ENCODE measurements at regions not wholly inside any gene's neighbourhood (a gene's known extent, or its start where the extent isn't known, plus 50 kb on each side); places are given as distances from the start of the nearest gene placed in this dataset.

- intact Hi-C loops (cut with micrococcal nuclease), result no loop called here
- Histone ChIP-seq H4K20me1 (ENCODE audit: control insufficient read depth, insufficient read depth, low read length, poor library complexity, severe bottlenecking) (no peaks in the 10 kb centered on the region), H3K27me3 (replicated peaks in 1 of 4; ENCODE audit: control extremely low read depth in 1 of 4, control insufficient read depth in 3 of 4, insufficient read depth in 4 of 4, low read length in 3 of 4) (no peaks in the 10 kb centered on the region), H2AFZ (ENCODE audit: insufficient read depth, low read depth, low read length, poor library complexity, severe bottlenecking) (no peak overlapping the region), H3K4me1 (ENCODE audit: control insufficient read depth in 2 of 2, insufficient read depth in 2 of 2, low read length in 2 of 2) (no peaks in the 10 kb centered on the region), H3K79me2 (ENCODE audit: control insufficient read depth, insufficient read depth, low read length) (no peaks in the 10 kb centered on the region), H3K9me3 (ENCODE audit: control extremely low read depth in 1 of 3, control insufficient read depth in 2 of 3, insufficient read depth in 1 of 3, low read length in 2 of 3) (no peaks in the 10 kb centered on the region), H3K4me2 (replicated peaks; ENCODE audit: low read depth, low read length, poor library complexity, severe bottlenecking) (no peak overlapping the region), H3K36me3 (replicated peaks in 1 of 2; ENCODE audit: control extremely low read depth in 1 of 2, control insufficient read depth in 1 of 2, extremely low read depth in 1 of 2, insufficient read depth in 2 of 2, low read length in 1 of 2) (no peaks in the 10 kb centered on the region), H3K4me3 (ENCODE audit: control extremely low read depth in 1 of 5, extremely low read depth in 1 of 5, insufficient read depth in 1 of 5, low read depth in 2 of 5, low read length in 4 of 5) (no peak overlapping the region), H3K9ac (ENCODE audit: low read length) (no peak overlapping the region), H3K27ac (ENCODE audit: low read length in 2 of 2) (no peak overlapping the region)
- WGBS (ENCODE audit: insufficient coverage), result 80% methylated on average over 2 of the region's 2 CpGs
- no peaks in the 10 kb centered on the region for H3K4me1 Mint-ChIP-seq
- POLR2A ChIA-PET, result no interaction called here
- H3K27ac Mint-ChIP-seq, result no peak overlapping the region
- H3K9me3 Mint-ChIP-seq (ENCODE audit: insufficient read depth), result no peaks in the 10 kb centered on the region
- ATAC-seq (ENCODE audit: low read depth) (no peak), DNase-seq (no peak)
- TF ChIP-seq EZH2 (IDR thresholded peaks at IDR 0.05; ENCODE audit: borderline replicate concordance, insufficient read depth, low read depth, low read length, poor library complexity, severe bottlenecking), result no peak
- no peak for TF ChIP-seq CTCF (IDR thresholded peaks at IDR 0.05)
- H3K4me3 Mint-ChIP-seq, result no peak overlapping the region
- CTCF ChIA-PET, result no interaction called here
- H3K27me3 Mint-ChIP-seq, result no peaks in the 10 kb centered on the region
Observed at GRCh38 chr11:22552885-22553284, 72.7 kb downstream of the FANCF start.

GRCh38 chr11:22546746-22547145, 78.9 kb downstream of the FANCF start:
- Histone ChIP-seq H3K4me3 (ENCODE audit: control extremely low read depth in 1 of 5, extremely low read depth in 1 of 5, insufficient read depth in 1 of 5, low read depth in 2 of 5, low read length in 4 of 5) (no peak overlapping the region), H3K4me1 (ENCODE audit: control insufficient read depth in 2 of 2, insufficient read depth in 2 of 2, low read length in 2 of 2) (no peaks in the 10 kb centered on the region), H2AFZ (ENCODE audit: insufficient read depth, low read depth, low read length, poor library complexity, severe bottlenecking) (no peak overlapping the region), H3K79me2 (ENCODE audit: control insufficient read depth, insufficient read depth, low read length) (no peaks in the 10 kb centered on the region), H3K27me3 (replicated peaks in 1 of 4; ENCODE audit: control extremely low read depth in 1 of 4, control insufficient read depth in 3 of 4, insufficient read depth in 4 of 4, low read length in 3 of 4) (no peaks in the 10 kb centered on the region), H3K27ac (ENCODE audit: low read length in 2 of 2) (no peak overlapping the region), H3K9ac (ENCODE audit: low read length) (no peak overlapping the region), H3K36me3 (replicated peaks in 1 of 2; ENCODE audit: control extremely low read depth in 1 of 2, control insufficient read depth in 1 of 2, extremely low read depth in 1 of 2, insufficient read depth in 2 of 2, low read length in 1 of 2) (no peaks in the 10 kb centered on the region), H3K9me3 (ENCODE audit: control extremely low read depth in 1 of 3, control insufficient read depth in 2 of 3, insufficient read depth in 1 of 3, low read length in 2 of 3) (no peaks in the 10 kb centered on the region), H4K20me1 (ENCODE audit: control insufficient read depth, insufficient read depth, low read length, poor library complexity, severe bottlenecking) (no peaks in the 10 kb centered on the region), H3K4me2 (replicated peaks; ENCODE audit: low read depth, low read length, poor library complexity, severe bottlenecking) (no peak overlapping the region)
- DNase-seq, result no peak
- H3K9me3 Mint-ChIP-seq (ENCODE audit: insufficient read depth), result no peaks in the 10 kb centered on the region
- peaks cover 4% of the 10 kb centered on the region for H3K27me3 Mint-ChIP-seq
- no peak for ATAC-seq (ENCODE audit: low read depth)
- WGBS (ENCODE audit: insufficient coverage), result no CpG with 5 or more reads among the region's 1 CpG
- TF ChIP-seq CTCF (IDR thresholded peaks at IDR 0.05), result no peak
- POLR2A ChIA-PET, result no interaction called here
- no peak overlapping the region for H3K4me3 Mint-ChIP-seq
- H3K27ac Mint-ChIP-seq, result no peak overlapping the region
- H3K4me1 Mint-ChIP-seq, result no peaks in the 10 kb centered on the region
- intact Hi-C loops (cut with micrococcal nuclease), result no loop called here
- CTCF ChIA-PET, result no interaction called here

Data from B cell (primary cell).